Vagina (tissue), 2 donors: ENCODE measurements at regions not wholly inside any gene's neighbourhood (a gene's known extent, or its start where the extent isn't known, plus 50 kb on each side); places are given as distances from the start of the nearest gene placed in this dataset.

Experiments used
- CTCF ChIP-seq, 3 experiments: fragments of 450-650 bp in 2 of 3; fragments of 200-600 bp in 1 of 3; sonication (generic) in 1 of 3; IDR thresholded peaks; one replicate each; pipeline ENCODE4 v1.5.1; 2017 to 2019; ENCODE audit warnings: antibody characterized with exemption in 3 of 3, mild to moderate bottlenecking in 2 of 3, moderate library complexity in 2 of 3
- POLR2A ChIP-seq, 2 donors: fragments of 450-650 bp; IDR thresholded peaks; one replicate each; pipeline ENCODE4 v1.6.1; 2017; ENCODE audit warnings: antibody characterized with exemption in 2 of 2, mild to moderate bottlenecking in 2 of 2, moderate library complexity in 2 of 2
- POLR2AphosphoS5 ChIP-seq, 2 donors: sonication (generic); formaldehyde crosslinking; IDR thresholded peaks; one replicate each; pipeline ENCODE4 v1.9.0; 2017; ENCODE audit warnings: antibody characterized with exemption in 2 of 2, mild to moderate bottlenecking in 2 of 2, low read depth in 1 of 2; ENCODE audit not compliant: insufficient read depth in 1 of 2

GRCh38 chr10:112006407-112006806, 177.2 kb downstream of the GPAM start:
- TF ChIP-seq CTCF (IDR thresholded peaks at IDR 0.05) (no peak), POLR2A (IDR thresholded peaks at IDR 0.05) (no peak), POLR2AphosphoS5 (IDR thresholded peaks at IDR 0.05; ENCODE audit: insufficient read depth in 1 of 2, low read depth in 1 of 2) (no peak)
